IMR-90 (cell line): ENCODE measurements at regions not wholly inside any gene's neighbourhood (a gene's known extent, or its start where the extent isn't known, plus 50 kb on each side); places are given as distances from the start of the nearest gene placed in this dataset.

Experiments used
- ATAC-seq: fragments of 200-7000 bp; cut with Tn5 transposase; 2 replicates; pipeline ENCODE4 v1.9.1; 2020; ENCODE audit warnings: low read depth, mild to moderate bottlenecking, moderate library complexity
- BruUV-seq: library from RNA; stranded (reverse); fragments of 400-500 nt; replicated peaks from 2 replicates; lab custom pipeline; 2021; lab: Mats Ljungman, UMichigan
- CTCF ChIA-PET: fragments of 300-600 bp; formaldehyde crosslinking; extraction: SDS; loops from one replicate; lab custom pipeline; 2021; ENCODE audit warnings: antibody characterized with exemption; lab: Yijun Ruan, JAX
- POLR2A ChIA-PET: fragments of 300-600 bp; sonication (Branson Sonifier 250); formaldehyde crosslinking; loops from one replicate; lab custom pipeline; 2022; ENCODE audit warnings: antibody characterized with exemption; ENCODE audit not compliant: unreplicated experiment; lab: Charles Lee
- DNase-seq: peaks from one replicate; pipeline ENCODE4 v3.0.0; 2013
- H2AFZ ChIP-seq: replicated peaks from 2 replicates; pipeline ENCODE3; 2013; ENCODE audit warnings: low read length, mild to moderate bottlenecking; ENCODE audit not compliant: poor library complexity
- H2AK5ac ChIP-seq: 2 replicates; pipeline ENCODE4 v1.6.1; 2013; ENCODE audit warnings: low read depth, low read length, inconsistent platforms
- H2AK9ac ChIP-seq: replicated peaks from 2 replicates; pipeline ENCODE3; 2013; ENCODE audit warnings: mild to moderate bottlenecking, low read depth, low read length, moderate library complexity; ENCODE audit not compliant: poor library complexity
- H2BK120ac ChIP-seq: 2 replicates; pipeline ENCODE4 v1.6.1; 2013; ENCODE audit warnings: low read depth, low read length, inconsistent platforms
- H2BK15ac ChIP-seq: 3 replicates; pipeline ENCODE4 v1.6.1; 2013; ENCODE audit warnings: low read depth, low read length, inconsistent platforms
- H2BK20ac ChIP-seq: 2 replicates; pipeline ENCODE4 v1.6.1; 2013; ENCODE audit warnings: low read depth, mild to moderate bottlenecking, inconsistent platforms, low read length, moderate library complexity
- H2BK5ac ChIP-seq: 2 replicates; pipeline ENCODE4 v1.6.1; 2013; ENCODE audit warnings: mild to moderate bottlenecking, low read depth, low read length, inconsistent platforms; ENCODE audit not compliant: poor library complexity, severe bottlenecking
- H3K14ac ChIP-seq: replicated peaks from 2 replicates; pipeline ENCODE4 v1.6.1; 2013; ENCODE audit warnings: low read depth, low read length, inconsistent platforms
- H3K18ac ChIP-seq: 2 replicates; pipeline ENCODE4 v1.6.1; 2013; ENCODE audit warnings: low read depth, low read length, control low read depth
- H3K23ac ChIP-seq: 2 replicates; pipeline ENCODE4 v1.6.1; 2013; ENCODE audit warnings: low read depth, low read length, inconsistent platforms
- H3K27ac ChIP-seq: 2 replicates; pipeline ENCODE4 v1.5.1; 2013; ENCODE audit warnings: mild to moderate bottlenecking, control low read depth, low read length; ENCODE audit not compliant: insufficient read depth
- H3K27me3 ChIP-seq: 2 replicates; pipeline ENCODE4 v1.6.1; 2013; ENCODE audit warnings: low read length; ENCODE audit not compliant: control insufficient read depth, insufficient read depth
- H3K36me3 ChIP-seq: 2 replicates; pipeline ENCODE4 v1.6.1; 2013; ENCODE audit warnings: low read length, mixed read lengths; ENCODE audit not compliant: control insufficient read depth, insufficient read depth
- H3K4ac ChIP-seq: 2 replicates; pipeline ENCODE4 v1.6.1; 2013; ENCODE audit warnings: low read depth, low read length, inconsistent platforms
- H3K4me1 ChIP-seq: 2 replicates; pipeline ENCODE4 v1.6.1; 2013; ENCODE audit warnings: low read length, mixed read lengths; ENCODE audit not compliant: control insufficient read depth, insufficient read depth
- H3K4me2 ChIP-seq: 2 replicates; pipeline ENCODE4 v1.6.1; 2013; ENCODE audit warnings: low read depth, mild to moderate bottlenecking, control low read depth, low read length, moderate library complexity
- H3K4me3 ChIP-seq: 2 replicates; pipeline ENCODE4 v1.5.1; 2013; ENCODE audit warnings: low read depth, mild to moderate bottlenecking, control low read depth, low read length, moderate library complexity; ENCODE audit not compliant: insufficient read depth
- H3K56ac ChIP-seq: 2 replicates; pipeline ENCODE4 v1.6.1; 2013; ENCODE audit warnings: low read length, inconsistent platforms; ENCODE audit not compliant: insufficient read depth; ENCODE audit errors: extremely low read depth
- H3K79me1 ChIP-seq, 2 experiments: 2 replicates each; pipeline ENCODE4 v1.6.1; 2013; ENCODE audit warnings: low read length in 2 of 2, inconsistent platforms in 1 of 2, low read depth in 1 of 2
- H3K9ac ChIP-seq: 2 replicates; pipeline ENCODE4 v1.6.1; 2013; ENCODE audit warnings: low read depth, low read length, control low read depth
- H3K9me1 ChIP-seq: 2 replicates; pipeline ENCODE4 v1.6.1; 2013; ENCODE audit warnings: low read length, inconsistent platforms; ENCODE audit not compliant: insufficient read depth
- H3K9me3 ChIP-seq: 2 replicates; pipeline ENCODE4 v1.6.1; 2013; ENCODE audit warnings: low read length; ENCODE audit not compliant: control insufficient read depth, insufficient read depth
- H4K20me1 ChIP-seq: 2 replicates; pipeline ENCODE4 v1.6.1; 2013; ENCODE audit warnings: low read length, inconsistent platforms; ENCODE audit not compliant: insufficient read depth
- H4K5ac ChIP-seq: 2 replicates; pipeline ENCODE4 v1.6.1; 2013; ENCODE audit warnings: mild to moderate bottlenecking, low read depth, low read length, control low read depth
- H4K8ac ChIP-seq, 2 experiments: 2 replicates each; pipeline ENCODE4 v1.6.1; 2013; ENCODE audit warnings: low read depth in 2 of 2, low read length in 2 of 2, control low read depth in 1 of 2, inconsistent platforms in 1 of 2
- H4K91ac ChIP-seq: 2 replicates; pipeline ENCODE4 v1.6.1; 2013; ENCODE audit warnings: low read depth, low read length, inconsistent platforms; ENCODE audit not compliant: insufficient read depth
- BHLHE40 ChIP-seq: fragments of 150-350 bp; IDR thresholded peaks from 2 replicates; pipeline ENCODE4 v1.6.1; 2016; ENCODE audit warnings: mild to moderate bottlenecking, low read depth, low read length
- CHD1 ChIP-seq: IDR thresholded peaks from 2 replicates; pipeline ENCODE4 v1.6.1; 2012; ENCODE audit warnings: low read depth, low read length, improper control_type of control experiment
- FOS ChIP-seq: fragments of 150-350 bp; IDR thresholded peaks from 2 replicates; pipeline ENCODE4 v1.6.1; 2016; ENCODE audit warnings: low read depth, low read length
- RAD21 ChIP-seq: IDR thresholded peaks from 2 replicates; pipeline ENCODE4 v1.6.1; 2012; ENCODE audit warnings: low read length, improper control_type of control experiment
- SMC3 ChIP-seq: fragments of 150-350 bp; IDR thresholded peaks from 2 replicates; pipeline ENCODE4 v1.6.1; 2016; ENCODE audit warnings: low read depth, mild to moderate bottlenecking, antibody characterized with exemption, low read length, moderate library complexity
- WGBS, 2 experiments: methylation state at CpG; one replicate each; pipeline versions ENCODE4 v1.1.5 to v1.1.7; 2013; ENCODE audit warnings: missing lambda C conversion rate in 2 of 2; ENCODE audit not compliant: insufficient read length in 1 of 2; ENCODE audit errors: extremely low coverage in 2 of 2; 5-methylcytosine and 5-hydroxymethylcytosine counted together
- dilution Hi-C: fragments of 300-500 bp; cut with HindIII; formaldehyde crosslinking; loops from one replicate; pipeline ENCODE4 v1.14.3; 2018; ENCODE audit warnings: low sequenced_read_pairs; ENCODE audit not compliant: unreplicated experiment
- in situ Hi-C: fragments of 300-500 bp; cut with MboI; formaldehyde crosslinking; loops from 3 replicates; pipeline ENCODE4 v1.14.3; 2019; ENCODE audit warnings: low sequenced_read_pairs, inconsistent platforms, mixed read lengths
- intact Hi-C: fragments of 100-400 bp; cut with micrococcal nuclease; formaldehyde crosslinking; loops from 2 replicates; pipeline ENCODE4 v1.10.0; 2022

DNA sequence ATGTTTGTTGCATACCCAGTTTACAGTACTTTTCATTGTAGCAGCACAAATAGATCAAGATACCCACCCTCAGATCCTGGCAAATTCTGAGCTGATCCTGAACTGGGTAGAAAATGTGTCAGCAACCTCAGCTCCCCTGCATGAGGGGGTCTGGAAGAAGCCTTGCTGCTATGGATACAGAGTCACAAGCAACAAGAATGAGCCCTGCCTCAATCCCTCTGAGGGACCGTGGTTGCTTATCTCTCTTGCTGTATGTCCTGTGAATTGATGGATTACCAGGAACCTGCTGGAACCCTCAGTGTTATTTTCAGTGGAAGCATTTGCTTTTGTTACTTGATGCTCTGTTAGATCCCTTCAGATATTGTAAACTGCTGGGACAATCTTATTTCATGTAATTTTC lies 331.0 kb downstream of the STIM2 start:
- DNase-seq (no peak), ATAC-seq (no peak)
- ChIA-PET POLR2A (no interaction called here), CTCF (no interaction called here)
- Histone ChIP-seq H3K9me3 (no peaks in the 10 kb centered on the region), H3K79me1 (no peaks in the 10 kb centered on the region), H3K36me3 (no peaks in the 10 kb centered on the region), H2BK5ac (no peak overlapping the region), H2BK15ac (no peak overlapping the region), H4K91ac (no peak overlapping the region), H3K18ac (no peak overlapping the region), H3K23ac (no peak overlapping the region), H2BK20ac (no peak overlapping the region), H3K9me1 (no peaks in the 10 kb centered on the region), H3K4ac (no peak overlapping the region), H3K14ac (no peak overlapping the region), H3K56ac (no peak overlapping the region), H2AK9ac (no peak overlapping the region), H2AFZ (no peak overlapping the region), H4K20me1 (no peaks in the 10 kb centered on the region), H2AK5ac (no peak overlapping the region), H3K4me3 (no peak overlapping the region), H3K4me2 (no peak overlapping the region), H3K27ac (no peak overlapping the region), H2BK120ac (no peak overlapping the region), H3K27me3 (no peaks in the 10 kb centered on the region), H4K8ac (no peak overlapping the region), H3K9ac (no peak overlapping the region), H3K4me1 (no peaks in the 10 kb centered on the region), H4K5ac (no peak overlapping the region)
- dilution Hi-C loops (no loop called here), in situ Hi-C loops (no loop called here), intact Hi-C loops (no loop called here)
- TF ChIP-seq BHLHE40 (no peak), FOS (no peak), CHD1 (no peak), SMC3 (no peak), RAD21 (no peak)
- no CpG with 5 or more reads among the region's 1 CpG for WGBS, 2 experiments
- BruUV-seq, result no TSS peak
